SK-N-SH treated with all-trans-retinoic acid at 6 μM for 48 hours (cell line): ENCODE measurements at regions not wholly inside any gene's neighbourhood (a gene's known extent, or its start where the extent isn't known, plus 50 kb on each side); places are given as distances from the start of the nearest gene placed in this dataset.

Experiments used
- GLIS3 ChIP-seq: fragments of 250-450 bp; sonication (Bioruptor Pico); IDR thresholded peaks from 2 replicates; pipeline ENCODE4 v1.5.0; 2020; ENCODE audit warnings: mild to moderate bottlenecking, moderate library complexity
- OSR1 ChIP-seq: fragments of 250-450 bp; sonication (Bioruptor Pico); IDR thresholded peaks from 2 replicates; pipeline ENCODE4 v1.8.0; 2022; ENCODE audit warnings: moderate library complexity, mild to moderate bottlenecking, inconsistent platforms
- PPARA ChIP-seq: fragments of 250-450 bp; sonication (Bioruptor Pico); IDR thresholded peaks from 2 replicates; pipeline ENCODE4 v1.5.0; 2020; ENCODE audit warnings: mild to moderate bottlenecking, borderline replicate concordance
- TCF4 ChIP-seq: fragments of 250-450 bp; sonication (Bioruptor Pico); IDR thresholded peaks from 2 replicates; pipeline ENCODE4 v1.8.0; 2021; ENCODE audit warnings: mild to moderate bottlenecking, moderate library complexity, borderline replicate concordance
- ZC3H10 ChIP-seq: fragments of 250-450 bp; sonication (Bioruptor Pico); IDR thresholded peaks from 2 replicates; pipeline ENCODE4 v1.5.1; 2021; ENCODE audit warnings: mild to moderate bottlenecking, moderate library complexity
- ZFP30 ChIP-seq: fragments of 450-650 bp; formaldehyde crosslinking; IDR thresholded peaks from 2 replicates; pipeline ENCODE4 v1.5.0; 2022; ENCODE audit warnings: mild to moderate bottlenecking, moderate library complexity

DNA sequence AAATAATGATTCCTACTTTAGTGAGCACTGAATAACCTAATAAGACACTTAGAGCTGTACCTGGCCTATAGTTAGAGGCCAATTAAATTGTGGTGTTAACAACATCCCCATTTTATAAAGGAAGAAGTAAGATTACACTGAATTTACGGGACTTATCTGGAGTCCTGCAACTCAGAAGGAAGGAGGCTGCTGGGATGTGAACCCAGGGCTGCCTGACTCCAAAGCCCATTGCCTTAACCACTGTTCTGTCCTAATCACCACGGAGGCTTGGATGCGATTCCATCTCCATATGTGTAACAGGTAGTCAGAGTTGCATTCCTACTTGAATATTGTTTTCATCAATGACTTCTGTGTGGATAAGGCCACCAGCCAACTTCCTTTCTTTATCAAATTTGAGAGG is 168.9 kb downstream of the SOCS6 start:
- no peak for TF ChIP-seq OSR1
- no peak for TF ChIP-seq ZC3H10 (CRISPR knock-in tag)
- no peak for TF ChIP-seq ZFP30 (CRISPR knock-in tag)
- no peak for TF ChIP-seq GLIS3 (CRISPR knock-in tag)
- no peak for TF ChIP-seq PPARA (CRISPR knock-in tag)
- TF ChIP-seq TCF4 (CRISPR knock-in tag): no peak
